Muscle of back (tissue), 3 donors: ENCODE measurements at regions not wholly inside any gene's neighbourhood (a gene's known extent, or its start where the extent isn't known, plus 50 kb on each side); places are given as distances from the start of the nearest gene placed in this dataset.
"Not testable (repeated sequence)": the region's sequence is repeated elsewhere in the genome, so short reads cannot be mapped to it uniquely, and the experiment has no call there.

Experiments used
- DNase-seq, 3 donors: peaks; one replicate each; pipeline versions ENCODE4 v3.0.0 to v3.0.0-alpha.2; 2013

GRCh38 chr7:68619526-68619925 lies 978.7 kb upstream of the AUTS2 start:
- DNase-seq, result no peak

- DNase-seq, result no peak
Observed at GRCh38 chr7:68622500-68622899, 975.8 kb upstream of the AUTS2 start.

- DNase-seq, result no peak
Observed at GRCh38 chr7:68623030-68623429, 975.2 kb upstream of the AUTS2 start.

GRCh38 chr7:68627247-68627864 lies 970.9 kb upstream of the AUTS2 start:
- no peak for DNase-seq

GRCh38 chr7:68630914-68631313 lies 967.4 kb upstream of the AUTS2 start:
- DNase-seq, result not testable (repeated sequence)

GRCh38 chr7:68640103-68640502 lies 958.2 kb upstream of the AUTS2 start:
- DNase-seq, result no peak

GRCh38 chr7:68642727-68643126 lies 955.5 kb upstream of the AUTS2 start:
- DNase-seq, result no peak

- DNase-seq, result no peak
Observed at GRCh38 chr7:68663392-68663791, 934.9 kb upstream of the AUTS2 start.

GRCh38 chr7:68671046-68671445 lies 927.2 kb upstream of the AUTS2 start:
- DNase-seq, result peak in 1 of 3 donors; percentile 29

GRCh38 chr7:68671671-68672070 lies 926.6 kb upstream of the AUTS2 start:
- DNase-seq, result no peak

GRCh38 chr7:68674826-68675225 lies 923.4 kb upstream of the AUTS2 start:
- DNase-seq, result no peak

GRCh38 chr7:68676813-68677535 lies 921.3 kb upstream of the AUTS2 start:
- peak; percentile 81 to 94 (median 89) for DNase-seq

- peak in 1 of 3 donors; percentile 35 for DNase-seq
Observed at GRCh38 chr7:68678196-68678595, 920.1 kb upstream of the AUTS2 start.

GRCh38 chr7:68679459-68680234 lies 918.6 kb upstream of the AUTS2 start:
- no peak for DNase-seq

- DNase-seq, result no peak
Observed at GRCh38 chr7:68680235-68680872, 917.9 kb upstream of the AUTS2 start.

- DNase-seq, result no peak
Observed at GRCh38 chr7:68682910-68683309, 915.4 kb upstream of the AUTS2 start.

GRCh38 chr7:68684246-68684839 lies 913.9 kb upstream of the AUTS2 start:
- peak in 1 of 3 donors; percentile 54 for DNase-seq

- DNase-seq, result no peak
Observed at GRCh38 chr7:68684996-68685395, 913.3 kb upstream of the AUTS2 start.

- DNase-seq, result peak in 1 of 3 donors; percentile 43
Observed at GRCh38 chr7:68688416-68689086, 909.7 kb upstream of the AUTS2 start.

- DNase-seq, result no peak
Observed at GRCh38 chr7:68689087-68689433, 909.2 kb upstream of the AUTS2 start.
